Osteocyte (in vitro differentiated cells): ENCODE measurements at regions not wholly inside any gene's neighbourhood (a gene's known extent, or its start where the extent isn't known, plus 50 kb on each side); places are given as distances from the start of the nearest gene placed in this dataset.

ENCODE experiments used
- DNase-seq: peaks from one replicate; pipeline ENCODE4 v3.0.0; 2021; ENCODE audit warnings: mixed read lengths; ENCODE audit not compliant: unreplicated experiment; ENCODE audit errors: extremely low spot score
- H3K27ac Mint-ChIP-seq: one replicate; pipeline ENCODE4 v1.8.0; 2021; ENCODE audit warnings: mild to moderate bottlenecking, mixed read lengths; ENCODE audit not compliant: unreplicated experiment
- H3K27me3 Mint-ChIP-seq: one replicate; pipeline ENCODE4 v1.8.0; 2021; ENCODE audit warnings: mixed read lengths; ENCODE audit not compliant: unreplicated experiment
- H3K36me3 Mint-ChIP-seq: one replicate; pipeline ENCODE4 v1.8.0; 2021; ENCODE audit warnings: mixed read lengths; ENCODE audit not compliant: unreplicated experiment
- H3K4me1 Mint-ChIP-seq: one replicate; pipeline ENCODE4 v1.8.0; 2021; ENCODE audit warnings: mixed read lengths; ENCODE audit not compliant: unreplicated experiment
- H3K4me3 Mint-ChIP-seq: one replicate; pipeline ENCODE4 v1.8.0; 2021; ENCODE audit warnings: mild to moderate bottlenecking, moderate library complexity, mixed read lengths; ENCODE audit not compliant: unreplicated experiment
- H3K9me3 Mint-ChIP-seq: one replicate; pipeline ENCODE4 v1.8.0; 2021; ENCODE audit warnings: mixed read lengths; ENCODE audit not compliant: unreplicated experiment
- TF ChIP-seq, protein P1 (sequence below): fragments of 200-600 bp; sonication (generic); IDR thresholded peaks from 2 replicates; pipeline ENCODE4 v1.5.0; 2021; ENCODE audit warnings: antibody characterized with exemption, mild to moderate bottlenecking, moderate library complexity

DNA sequence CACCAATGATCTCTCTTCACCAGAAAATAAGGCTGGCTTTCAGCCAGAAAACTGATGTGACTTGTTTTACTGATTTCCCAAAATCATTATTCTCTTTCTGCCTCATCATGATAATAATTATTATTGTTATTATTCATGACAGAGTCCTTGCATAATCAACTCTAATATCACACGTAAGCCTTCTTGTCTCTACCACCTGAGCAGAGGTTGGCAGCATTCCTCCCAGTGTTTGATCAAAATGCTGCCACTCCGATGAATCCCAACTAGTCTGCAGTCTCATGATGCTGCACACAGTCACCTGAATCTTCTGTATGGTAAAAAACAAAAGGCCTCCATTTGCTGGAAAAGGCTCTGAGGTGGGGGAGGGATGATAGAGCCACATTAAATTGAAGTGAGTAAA is 105.7 kb upstream of the PLEKHG7 start:
- Mint-ChIP-seq H3K9me3 (peaks cover 7% of the 10 kb centered on the region), H3K4me1 (peaks cover 17% of the 10 kb centered on the region), H3K36me3 (no peaks in the 10 kb centered on the region), H3K4me3 (no peak overlapping the region), H3K27me3 (no peaks in the 10 kb centered on the region), H3K27ac (no peak overlapping the region)
- no peak for DNase-seq
- TF ChIP-seq, protein P1, sequence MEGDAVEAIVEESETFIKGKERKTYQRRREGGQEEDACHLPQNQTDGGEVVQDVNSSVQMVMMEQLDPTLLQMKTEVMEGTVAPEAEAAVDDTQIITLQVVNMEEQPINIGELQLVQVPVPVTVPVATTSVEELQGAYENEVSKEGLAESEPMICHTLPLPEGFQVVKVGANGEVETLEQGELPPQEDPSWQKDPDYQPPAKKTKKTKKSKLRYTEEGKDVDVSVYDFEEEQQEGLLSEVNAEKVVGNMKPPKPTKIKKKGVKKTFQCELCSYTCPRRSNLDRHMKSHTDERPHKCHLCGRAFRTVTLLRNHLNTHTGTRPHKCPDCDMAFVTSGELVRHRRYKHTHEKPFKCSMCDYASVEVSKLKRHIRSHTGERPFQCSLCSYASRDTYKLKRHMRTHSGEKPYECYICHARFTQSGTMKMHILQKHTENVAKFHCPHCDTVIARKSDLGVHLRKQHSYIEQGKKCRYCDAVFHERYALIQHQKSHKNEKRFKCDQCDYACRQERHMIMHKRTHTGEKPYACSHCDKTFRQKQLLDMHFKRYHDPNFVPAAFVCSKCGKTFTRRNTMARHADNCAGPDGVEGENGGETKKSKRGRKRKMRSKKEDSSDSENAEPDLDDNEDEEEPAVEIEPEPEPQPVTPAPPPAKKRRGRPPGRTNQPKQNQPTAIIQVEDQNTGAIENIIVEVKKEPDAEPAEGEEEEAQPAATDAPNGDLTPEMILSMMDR = no peak

DNA sequence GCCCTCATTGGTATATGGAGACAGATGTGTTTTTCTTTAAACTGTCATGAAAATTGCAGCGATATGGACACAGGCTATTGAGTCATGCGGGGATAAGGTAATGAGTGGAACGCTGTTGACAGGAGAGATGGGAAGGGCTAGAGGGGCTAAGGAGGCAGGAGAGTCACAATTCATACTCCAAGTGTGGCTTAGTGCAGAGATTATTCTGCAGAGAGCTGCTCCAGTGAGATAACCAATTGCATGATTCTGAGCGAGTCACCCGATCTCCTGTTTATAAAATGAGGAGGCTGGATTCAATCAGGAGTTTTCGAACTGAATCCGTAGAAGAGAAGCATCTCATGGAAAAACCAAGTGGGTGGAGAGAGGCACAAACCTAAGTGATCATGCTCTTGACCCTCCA is 106.4 kb upstream of the PLEKHG7 start:
- TF ChIP-seq, protein P1 = no peak
- Mint-ChIP-seq H3K27me3 (no peaks in the 10 kb centered on the region), H3K27ac (no peak overlapping the region), H3K4me3 (no peak overlapping the region), H3K9me3 (peaks cover 3% of the 10 kb centered on the region), H3K4me1 (peaks cover 16% of the 10 kb centered on the region), H3K36me3 (no peaks in the 10 kb centered on the region)
- no peak for DNase-seq

DNA sequence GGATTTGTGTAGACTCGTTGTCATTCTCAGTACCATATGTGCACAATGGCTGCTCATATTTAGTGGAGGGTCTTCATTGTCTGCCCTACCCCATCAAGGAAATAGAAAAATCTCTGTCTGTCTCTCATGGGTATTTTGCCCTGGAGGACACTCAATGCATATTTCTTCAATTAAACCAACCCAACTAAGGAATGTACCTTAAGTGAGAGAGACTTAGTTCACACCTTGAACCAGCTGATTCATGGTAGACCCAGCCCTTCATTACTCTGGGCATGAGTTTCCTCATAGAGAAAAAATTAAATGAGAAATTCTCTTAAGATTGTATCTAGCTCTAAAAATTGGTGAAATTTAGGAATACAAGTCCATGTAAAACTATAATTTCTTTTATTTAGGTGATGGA is 107.1 kb upstream of the PLEKHG7 start:
- Mint-ChIP-seq H3K4me3 (no peak overlapping the region), H3K4me1 (peaks cover 15% of the 10 kb centered on the region), H3K36me3 (no peaks in the 10 kb centered on the region), H3K9me3 (peaks cover 3% of the 10 kb centered on the region), H3K27ac (no peak overlapping the region), H3K27me3 (no peaks in the 10 kb centered on the region)
- no peak for DNase-seq
- TF ChIP-seq, protein P1 = no peak

DNA sequence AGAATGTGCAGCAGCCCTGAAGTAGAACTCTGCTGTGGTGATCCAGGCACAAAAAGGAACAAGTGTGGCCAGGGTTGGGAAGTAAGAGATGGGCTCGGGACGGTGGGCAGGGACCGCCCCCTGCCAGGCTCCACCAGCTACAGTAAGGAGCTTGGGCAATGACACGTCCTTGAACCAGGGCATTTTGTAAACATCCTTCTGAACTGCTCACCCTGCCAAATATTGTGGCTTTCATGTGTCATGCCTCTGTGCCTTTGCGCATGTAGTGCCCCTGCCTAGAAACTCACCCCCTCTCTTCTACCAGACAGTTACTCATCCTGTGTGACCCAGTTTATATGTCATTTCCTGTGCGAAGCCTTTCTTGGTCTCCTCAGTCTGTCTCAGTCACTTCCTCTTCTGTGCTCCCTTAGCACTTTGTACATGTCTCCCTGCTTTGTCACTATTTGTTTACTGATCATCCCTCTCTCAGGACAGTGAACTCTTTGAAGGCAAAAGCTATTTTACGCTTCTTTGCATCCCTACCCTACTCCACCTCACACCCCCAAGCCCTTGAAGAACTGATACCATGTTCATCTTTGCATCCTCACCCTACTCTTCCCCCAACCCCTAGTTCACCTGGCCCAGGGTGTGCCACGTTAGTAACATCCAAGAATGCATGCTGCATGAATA is 108.9 kb upstream of the PLEKHG7 start:
- H3K27me3 Mint-ChIP-seq = no peaks in the 10 kb centered on the region
- no peaks in the 10 kb centered on the region for H3K36me3 Mint-ChIP-seq
- TF ChIP-seq, protein P1 = no peak
- H3K9me3 Mint-ChIP-seq = no peaks in the 10 kb centered on the region
- DNase-seq = no peak
- H3K4me3 Mint-ChIP-seq = no peak overlapping the region
- peaks cover 15% of the 10 kb centered on the region for H3K4me1 Mint-ChIP-seq
- H3K27ac Mint-ChIP-seq = peak overlapping the region; percentile 58

DNA sequence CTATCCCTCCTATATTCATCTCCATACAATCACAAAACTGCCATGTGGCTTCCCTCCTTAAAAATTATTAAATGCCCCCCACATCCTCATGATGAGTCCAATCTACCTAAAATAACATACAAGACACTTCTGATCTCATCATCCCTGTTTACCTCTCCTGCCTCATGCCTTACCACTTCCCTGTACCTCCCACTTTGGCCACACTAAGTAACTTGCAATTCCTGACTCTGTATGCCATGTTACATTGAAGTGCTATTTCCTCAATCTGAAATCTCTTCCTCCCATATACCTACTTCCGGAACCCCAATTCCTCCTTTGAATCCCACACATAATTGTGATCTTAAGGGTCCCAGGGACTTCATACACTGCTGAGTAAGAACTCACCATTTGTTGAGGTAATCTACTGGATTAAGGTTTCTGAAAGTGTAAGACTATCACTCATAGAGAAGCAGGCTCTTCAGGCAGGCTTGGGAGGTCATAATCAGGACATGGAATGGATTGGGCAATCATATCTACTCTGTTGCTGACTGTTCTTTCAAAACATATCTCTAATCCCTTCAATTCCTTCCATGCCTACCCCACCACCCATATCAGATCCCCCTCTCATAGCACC is 117.6 kb upstream of the PLEKHG7 start:
- peaks cover 13% of the 10 kb centered on the region for H3K9me3 Mint-ChIP-seq
- no peak for DNase-seq
- no peak overlapping the region for H3K27ac Mint-ChIP-seq
- TF ChIP-seq, protein P1 = no peak
- H3K36me3 Mint-ChIP-seq = peaks cover 1% of the 10 kb centered on the region
- no peak overlapping the region for H3K4me3 Mint-ChIP-seq
- H3K27me3 Mint-ChIP-seq = no peaks in the 10 kb centered on the region
- H3K4me1 Mint-ChIP-seq = peaks cover 2% of the 10 kb centered on the region
